GM21786 (cell line): ENCODE measurements at regions not wholly inside any gene's neighbourhood (a gene's known extent, or its start where the extent isn't known, plus 50 kb on each side); places are given as distances from the start of the nearest gene placed in this dataset.

Source experiments
- ATAC-seq: cut with Tn5 transposase; IDR thresholded peaks from one replicate; pipeline ENCODE4 v1.9.1; 2021; ENCODE audit not compliant: unreplicated experiment

GRCh38 chr11:16441461-16441860 lies 85.1 kb upstream of the SOX6 start:
- ATAC-seq: no peak

- no peak for ATAC-seq
These were observed 83.8 kb upstream of the SOX6 start for GRCh38 chr11:16440136-16440535.

- ATAC-seq: no peak
These were observed 77.7 kb upstream of the SOX6 start for GRCh38 chr11:16434036-16434435.

- no peak for ATAC-seq
These were observed 74.3 kb upstream of the SOX6 start for GRCh38 chr11:16430674-16431073.

GRCh38 chr11:16421826-16422225 lies 65.5 kb upstream of the SOX6 start:
- ATAC-seq: no peak

- ATAC-seq: peak; percentile 61
These were observed 62.2 kb upstream of the SOX6 start for GRCh38 chr11:16418428-16419097.

- peak; percentile 94 for ATAC-seq
These were observed 56.3 kb upstream of the SOX6 start for GRCh38 chr11:16412525-16413172.

- ATAC-seq: no peak
These were observed 54.1 kb upstream of the SOX6 start for GRCh38 chr11:16410479-16410878.

- ATAC-seq: no peak
These were observed 52.3 kb upstream of the SOX6 start for GRCh38 chr11:16408619-16409018.

GRCh38 chr11:16406226-16406625 lies 49.9 kb upstream of the SOX6 start:
- no peak for ATAC-seq
